Testis (tissue), 2 donors: ENCODE measurements at regions not wholly inside any gene's neighbourhood (a gene's known extent, or its start where the extent isn't known, plus 50 kb on each side); places are given as distances from the start of the nearest gene placed in this dataset.
"Not testable (repeated sequence)": the region's sequence is repeated elsewhere in the genome, so short reads cannot be mapped to it uniquely, and the experiment has no call there.

Source experiments
- POLR2A ChIP-seq: fragments of 450-650 bp; IDR thresholded peaks from one replicate; pipeline ENCODE4 v1.6.1; 2017; ENCODE audit warnings: antibody characterized with exemption, mild to moderate bottlenecking, moderate library complexity
- TF ChIP-seq, protein P1 (sequence below), 3 experiments: fragments of 450-650 bp in 2 of 3; fragments of 200-600 bp in 1 of 3; sonication (generic) in 1 of 3; IDR thresholded peaks; one replicate each; pipeline ENCODE4 v1.5.1; 2016 to 2019; ENCODE audit warnings: antibody characterized with exemption in 3 of 3, mild to moderate bottlenecking in 2 of 3, moderate library complexity in 1 of 3

DNA sequence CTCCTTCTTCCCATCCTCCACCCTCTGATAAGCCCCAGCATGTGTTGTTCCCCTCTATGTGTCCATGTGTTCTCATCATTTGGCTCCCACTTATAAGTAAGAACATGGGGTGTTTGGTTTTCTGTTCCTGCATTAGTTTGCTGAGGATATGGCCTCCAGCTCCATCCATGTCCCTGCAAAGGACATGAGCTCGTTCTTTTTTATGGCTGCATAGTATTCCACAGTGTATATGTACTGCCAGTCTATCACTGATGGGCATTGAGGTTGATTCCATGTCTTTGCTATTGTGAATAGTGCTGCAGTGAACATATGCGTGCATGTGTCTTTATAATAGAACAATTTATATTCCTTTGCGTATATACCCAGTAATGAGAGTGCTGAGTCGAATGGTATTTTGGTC is 62.8 kb upstream of the IFFO2 start:
- TF ChIP-seq, protein P1, sequence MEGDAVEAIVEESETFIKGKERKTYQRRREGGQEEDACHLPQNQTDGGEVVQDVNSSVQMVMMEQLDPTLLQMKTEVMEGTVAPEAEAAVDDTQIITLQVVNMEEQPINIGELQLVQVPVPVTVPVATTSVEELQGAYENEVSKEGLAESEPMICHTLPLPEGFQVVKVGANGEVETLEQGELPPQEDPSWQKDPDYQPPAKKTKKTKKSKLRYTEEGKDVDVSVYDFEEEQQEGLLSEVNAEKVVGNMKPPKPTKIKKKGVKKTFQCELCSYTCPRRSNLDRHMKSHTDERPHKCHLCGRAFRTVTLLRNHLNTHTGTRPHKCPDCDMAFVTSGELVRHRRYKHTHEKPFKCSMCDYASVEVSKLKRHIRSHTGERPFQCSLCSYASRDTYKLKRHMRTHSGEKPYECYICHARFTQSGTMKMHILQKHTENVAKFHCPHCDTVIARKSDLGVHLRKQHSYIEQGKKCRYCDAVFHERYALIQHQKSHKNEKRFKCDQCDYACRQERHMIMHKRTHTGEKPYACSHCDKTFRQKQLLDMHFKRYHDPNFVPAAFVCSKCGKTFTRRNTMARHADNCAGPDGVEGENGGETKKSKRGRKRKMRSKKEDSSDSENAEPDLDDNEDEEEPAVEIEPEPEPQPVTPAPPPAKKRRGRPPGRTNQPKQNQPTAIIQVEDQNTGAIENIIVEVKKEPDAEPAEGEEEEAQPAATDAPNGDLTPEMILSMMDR (IDR thresholded peaks at IDR 0.05): not testable (repeated sequence)
- TF ChIP-seq POLR2A: not testable (repeated sequence)
